HCT116 (cell line): ENCODE measurements at regions not wholly inside any gene's neighbourhood (a gene's known extent, or its start where the extent isn't known, plus 50 kb on each side); places are given as distances from the start of the nearest gene placed in this dataset.

Source experiments
- TF ChIP-seq, protein P1 (sequence below), 3 experiments: fragments of 200-600 bp in 1 of 3; sonication (generic) in 1 of 3; IDR thresholded peaks in 2 of 3; conservative IDR thresholded peaks in 1 of 3; 2 replicates each; pipeline ENCODE4 v1.5.1; 2012 to 2017; ENCODE audit warnings: low read depth in 2 of 3, low read length in 2 of 3, antibody characterized with exemption in 1 of 3, borderline replicate concordance in 1 of 3, control low read depth in 1 of 3, mild to moderate bottlenecking in 1 of 3, mixed read lengths in 1 of 3, mixed run types in 1 of 3, moderate library complexity in 1 of 3; ENCODE audit not compliant: insufficient read depth in 1 of 3
- TF ChIP-seq, protein P2 (sequence below): IDR thresholded peaks from 2 replicates; pipeline ENCODE4 v1.6.1; 2012

DNA sequence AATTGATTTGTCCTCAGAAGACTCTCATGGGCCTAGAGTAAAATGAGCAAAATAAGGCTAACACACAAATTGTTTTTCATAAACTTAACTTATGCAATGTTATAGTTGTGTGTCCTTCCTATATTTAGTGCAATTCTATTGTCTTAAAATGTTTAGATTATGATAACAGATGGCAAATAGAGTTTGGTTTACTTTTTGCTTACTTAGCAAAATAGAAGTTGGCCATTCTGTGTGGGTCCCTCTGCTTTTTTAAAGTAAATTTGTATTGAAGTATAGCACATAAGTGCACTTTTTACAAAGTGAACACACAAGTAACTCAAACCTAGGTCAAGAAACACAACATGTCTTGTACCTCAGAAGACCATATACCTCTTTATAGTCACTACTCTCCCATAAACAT is 150.6 kb upstream of the RARB start:
- TF ChIP-seq, protein P1, sequence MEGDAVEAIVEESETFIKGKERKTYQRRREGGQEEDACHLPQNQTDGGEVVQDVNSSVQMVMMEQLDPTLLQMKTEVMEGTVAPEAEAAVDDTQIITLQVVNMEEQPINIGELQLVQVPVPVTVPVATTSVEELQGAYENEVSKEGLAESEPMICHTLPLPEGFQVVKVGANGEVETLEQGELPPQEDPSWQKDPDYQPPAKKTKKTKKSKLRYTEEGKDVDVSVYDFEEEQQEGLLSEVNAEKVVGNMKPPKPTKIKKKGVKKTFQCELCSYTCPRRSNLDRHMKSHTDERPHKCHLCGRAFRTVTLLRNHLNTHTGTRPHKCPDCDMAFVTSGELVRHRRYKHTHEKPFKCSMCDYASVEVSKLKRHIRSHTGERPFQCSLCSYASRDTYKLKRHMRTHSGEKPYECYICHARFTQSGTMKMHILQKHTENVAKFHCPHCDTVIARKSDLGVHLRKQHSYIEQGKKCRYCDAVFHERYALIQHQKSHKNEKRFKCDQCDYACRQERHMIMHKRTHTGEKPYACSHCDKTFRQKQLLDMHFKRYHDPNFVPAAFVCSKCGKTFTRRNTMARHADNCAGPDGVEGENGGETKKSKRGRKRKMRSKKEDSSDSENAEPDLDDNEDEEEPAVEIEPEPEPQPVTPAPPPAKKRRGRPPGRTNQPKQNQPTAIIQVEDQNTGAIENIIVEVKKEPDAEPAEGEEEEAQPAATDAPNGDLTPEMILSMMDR (IDR thresholded peaks at IDR 0.05 in 2 of 3, conservative IDR thresholded peaks at IDR 0.05 in 1 of 3; ENCODE audit: borderline replicate concordance in 1 of 3, insufficient read depth in 1 of 3, low read depth in 2 of 3, low read length in 2 of 3): no peak
- TF ChIP-seq, protein P2, sequence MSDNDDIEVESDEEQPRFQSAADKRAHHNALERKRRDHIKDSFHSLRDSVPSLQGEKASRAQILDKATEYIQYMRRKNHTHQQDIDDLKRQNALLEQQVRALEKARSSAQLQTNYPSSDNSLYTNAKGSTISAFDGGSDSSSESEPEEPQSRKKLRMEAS: no peak
